Loucy (cell line): ENCODE measurements at regions not wholly inside any gene's neighbourhood (a gene's known extent, or its start where the extent isn't known, plus 50 kb on each side); places are given as distances from the start of the nearest gene placed in this dataset.

ENCODE experiments used
- H2AFZ ChIP-seq: fragments of 200-600 bp; sonication (generic); 2 replicates; pipeline ENCODE4 v1.6.0; 2016; ENCODE audit warnings: antibody characterized with exemption, mild to moderate bottlenecking, low read length, moderate library complexity
- H3F3A ChIP-seq: fragments of 200-600 bp; 2 replicates; pipeline ENCODE4 v1.6.0; 2016; ENCODE audit warnings: antibody characterized with exemption, low read depth, mild to moderate bottlenecking
- H3K27me3 ChIP-seq: fragments of 200-600 bp; sonication (generic); 2 replicates; pipeline ENCODE4 v1.6.1; 2014; ENCODE audit warnings: low read length, mild to moderate bottlenecking; ENCODE audit not compliant: insufficient read depth, poor library complexity, severe bottlenecking
- H3K36me3 ChIP-seq: fragments of 200-600 bp; sonication (generic); 2 replicates; pipeline ENCODE4 v1.6.1; 2016; ENCODE audit warnings: low read length; ENCODE audit not compliant: insufficient read depth
- H3K4me1 ChIP-seq: fragments of 200-600 bp; sonication (generic); 2 replicates; pipeline ENCODE4 v1.5.1; 2014; ENCODE audit warnings: low read length, mild to moderate bottlenecking; ENCODE audit not compliant: insufficient read depth, poor library complexity, severe bottlenecking
- H3K4me2 ChIP-seq: fragments of 200-600 bp; sonication (generic); 2 replicates; pipeline ENCODE4 v1.6.0; 2014; ENCODE audit warnings: antibody characterized with exemption, low read length, low read depth, mild to moderate bottlenecking; ENCODE audit not compliant: poor library complexity, severe bottlenecking
- H3K4me3 ChIP-seq: fragments of 200-600 bp; sonication (generic); 2 replicates; pipeline ENCODE4 v1.5.1; 2014; ENCODE audit warnings: low read length, mild to moderate bottlenecking, mixed read lengths; ENCODE audit not compliant: poor library complexity, severe bottlenecking
- H3K79me2 ChIP-seq: fragments of 200-600 bp; sonication (generic); 2 replicates; pipeline ENCODE4 v1.6.1; 2014; ENCODE audit warnings: low read length; ENCODE audit not compliant: insufficient read depth
- H3K9ac ChIP-seq: fragments of 200-600 bp; sonication (generic); 2 replicates; pipeline ENCODE4 v1.6.0; 2014; ENCODE audit warnings: mild to moderate bottlenecking, low read depth, low read length, moderate library complexity; ENCODE audit not compliant: poor library complexity, severe bottlenecking
- H3K9me2 ChIP-seq: fragments of 200-600 bp; sonication (generic); replicated peaks from 2 replicates; pipeline ENCODE4 v1.6.1; 2016; ENCODE audit warnings: low read depth, low read length, mixed read lengths
- H3K9me3 ChIP-seq: fragments of 200-600 bp; sonication (generic); 2 replicates; pipeline ENCODE4 v1.6.1; 2014; ENCODE audit warnings: mild to moderate bottlenecking, antibody characterized with exemption, low read length, low read depth; ENCODE audit not compliant: insufficient read depth
- H4K20me1 ChIP-seq: fragments of 200-600 bp; sonication (generic); 2 replicates; pipeline ENCODE4 v1.6.0; 2014; ENCODE audit warnings: antibody characterized with exemption, low read length, mild to moderate bottlenecking; ENCODE audit not compliant: insufficient read depth, poor library complexity, severe bottlenecking
- CTCF ChIP-seq: fragments of 200-600 bp; sonication (generic); conservative IDR thresholded peaks from 2 replicates; pipeline ENCODE4 v1.5.1; 2014; ENCODE audit warnings: mild to moderate bottlenecking, antibody characterized with exemption, low read length
- EZH2phosphoT487 ChIP-seq: fragments of 200-600 bp; IDR thresholded peaks from 2 replicates; pipeline ENCODE4 v1.6.1; 2018; ENCODE audit warnings: antibody characterized with exemption, mild to moderate bottlenecking, moderate library complexity, borderline replicate concordance

GRCh38 chr14:49969961-49970360 is 77.1 kb downstream of the ARF6 start:
- Histone ChIP-seq H4K20me1 (no peaks in the 10 kb centered on the region), H3F3A (no peaks in the 10 kb centered on the region), H3K9me2 (no peaks in the 10 kb centered on the region), H3K36me3 (no peaks in the 10 kb centered on the region), H2AFZ (peak overlapping the region; percentile 67; the same call in 1 of the 2 replicates), H3K9ac (no peak overlapping the region), H3K79me2 (no peaks in the 10 kb centered on the region), H3K4me3 (no peak overlapping the region), H3K4me2 (no peak overlapping the region), H3K27me3 (no peaks in the 10 kb centered on the region), H3K4me1 (peaks cover 29% of the 10 kb centered on the region), H3K9me3 (no peaks in the 10 kb centered on the region)
- TF ChIP-seq CTCF (no peak), EZH2phosphoT487 (no peak)

DNA sequence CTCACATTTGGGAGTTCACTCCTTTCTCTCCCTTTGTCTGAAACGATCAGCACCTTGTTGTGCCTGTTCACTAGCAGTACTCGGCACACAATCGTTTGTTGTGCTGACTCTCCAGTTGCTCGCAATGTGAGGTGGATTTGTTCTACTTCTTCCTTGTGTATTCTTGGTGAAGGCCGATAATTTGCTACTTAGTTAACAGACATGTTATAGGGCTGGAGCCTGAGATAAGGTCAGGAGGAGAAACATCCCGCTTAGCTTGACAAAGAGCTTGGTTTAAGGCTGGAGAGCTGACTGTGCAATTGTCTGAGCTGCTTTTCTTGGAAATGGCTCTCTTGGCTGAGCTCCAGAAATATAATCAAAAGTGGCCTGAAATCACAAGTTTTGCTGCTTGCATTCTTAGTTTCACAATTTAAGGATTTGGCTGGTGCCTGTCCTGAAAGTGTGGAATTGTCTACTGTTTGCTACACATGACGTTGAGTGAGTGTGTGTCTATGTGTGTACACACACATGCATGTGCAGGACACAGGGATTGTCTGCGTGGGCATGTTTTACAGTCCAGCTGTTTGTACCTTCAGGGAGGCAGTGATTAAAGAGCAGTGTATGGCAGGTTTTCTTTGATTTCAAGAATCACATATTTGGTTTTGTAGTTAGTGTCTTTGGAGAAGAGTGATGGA is 77.7 kb downstream of the ARF6 start:
- no peaks in the 10 kb centered on the region for H3K27me3 ChIP-seq
- H4K20me1 ChIP-seq = no peaks in the 10 kb centered on the region
- no peak overlapping the region for H3K4me3 ChIP-seq
- H3K4me2 ChIP-seq = no peak overlapping the region
- TF ChIP-seq CTCF (no peak), EZH2phosphoT487 (no peak)
- H3K36me3 ChIP-seq = no peaks in the 10 kb centered on the region
- peak overlapping the region; percentile 67 for H2AFZ ChIP-seq
- H3K79me2 ChIP-seq = no peaks in the 10 kb centered on the region
- H3K9me2 ChIP-seq = no peaks in the 10 kb centered on the region
- H3K9ac ChIP-seq = no peak overlapping the region
- no peaks in the 10 kb centered on the region for H3K9me3 ChIP-seq
- no peaks in the 10 kb centered on the region for H3F3A ChIP-seq
- peaks cover 29% of the 10 kb centered on the region for H3K4me1 ChIP-seq

DNA sequence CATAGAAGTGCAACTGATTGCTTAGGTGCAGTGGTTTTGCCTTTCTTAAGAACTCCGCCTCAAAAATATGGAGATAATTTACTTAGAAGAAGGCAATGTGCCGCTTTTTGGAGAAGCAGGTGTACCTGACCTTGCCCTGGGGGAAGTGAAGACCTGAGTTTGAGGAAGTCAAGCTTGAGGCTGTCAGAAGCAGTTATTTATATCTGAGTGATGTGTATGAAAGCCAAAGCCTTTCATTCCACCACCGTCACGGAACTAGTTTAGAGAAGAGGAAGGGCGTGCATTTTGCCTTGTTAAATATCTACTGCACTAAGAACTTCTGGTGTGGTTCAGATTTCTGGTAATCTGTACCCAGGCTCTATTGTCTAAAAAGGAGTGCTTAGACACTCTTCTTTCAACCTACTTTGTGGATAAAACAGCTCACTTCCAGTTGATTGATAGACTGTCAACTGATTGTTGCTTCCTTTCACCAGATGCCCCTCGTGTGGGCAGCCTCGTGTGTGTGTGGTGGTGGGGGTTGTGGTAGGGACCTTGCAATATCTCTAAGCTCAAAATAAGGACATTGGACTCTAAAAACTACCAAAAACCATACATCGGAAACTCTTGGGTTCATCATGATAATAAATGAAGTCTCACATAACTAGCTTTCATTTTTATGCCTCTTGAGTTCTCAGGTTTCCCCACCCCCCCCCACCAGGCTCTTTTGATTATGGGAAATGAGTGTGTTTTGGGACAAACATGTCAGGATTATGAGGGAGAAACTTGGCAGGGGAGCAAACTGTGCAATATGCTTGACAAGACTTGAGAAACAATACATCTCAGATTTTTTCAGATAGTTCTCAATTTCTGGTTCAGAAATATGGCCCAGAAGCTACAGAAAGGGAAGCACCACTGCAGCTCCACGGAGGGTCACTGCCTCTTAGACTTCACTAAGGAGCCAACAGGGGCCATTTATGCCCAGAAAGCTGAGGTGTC is 78.6 kb downstream of the ARF6 start:
- peak overlapping the region; percentile 25 for H3K4me3 ChIP-seq
- H3F3A ChIP-seq = no peaks in the 10 kb centered on the region
- peak overlapping the region; percentile 59 for H3K4me2 ChIP-seq
- peaks cover 29% of the 10 kb centered on the region for H3K4me1 ChIP-seq
- H3K9me2 ChIP-seq = no peaks in the 10 kb centered on the region
- peak overlapping the region; percentile 69 for H2AFZ ChIP-seq
- H3K9me3 ChIP-seq = no peaks in the 10 kb centered on the region
- H4K20me1 ChIP-seq = no peaks in the 10 kb centered on the region
- H3K9ac ChIP-seq = peak overlapping the region; percentile 20
- no peaks in the 10 kb centered on the region for H3K27me3 ChIP-seq
- H3K79me2 ChIP-seq = no peaks in the 10 kb centered on the region
- no peak for TF ChIP-seq EZH2phosphoT487
- TF ChIP-seq CTCF = no peak
- H3K36me3 ChIP-seq = no peaks in the 10 kb centered on the region
